Left ventricle myocardium inferior (tissue), 1 donor: ENCODE measurements at regions not wholly inside any gene's neighbourhood (a gene's known extent, or its start where the extent isn't known, plus 50 kb on each side); places are given as distances from the start of the nearest gene placed in this dataset.
"Not testable (repeated sequence)": the region's sequence is repeated elsewhere in the genome, so short reads cannot be mapped to it uniquely, and the experiment has no call there.

Experiments
- DNase-seq: peaks from one replicate; pipeline ENCODE4 v3.0.0-alpha.2; 2020
- H3K27ac ChIP-seq: fragments of 200-600 bp; replicated peaks from 2 replicates; pipeline ENCODE4 v1.8.0; 2021
- H3K27me3 ChIP-seq: fragments of 200-600 bp; 2 replicates; pipeline ENCODE4 v1.8.0; 2021; ENCODE audit warnings: low read depth
- H3K36me3 ChIP-seq: fragments of 200-600 bp; 2 replicates; pipeline ENCODE4 v1.8.0; 2021
- H3K4me1 ChIP-seq: fragments of 200-600 bp; 2 replicates; pipeline ENCODE4 v1.8.0; 2021
- H3K4me3 ChIP-seq: fragments of 200-600 bp; 2 replicates; pipeline ENCODE4 v1.8.0; 2021; ENCODE audit warnings: mild to moderate bottlenecking, moderate library complexity
- H3K9me3 ChIP-seq: fragments of 200-600 bp; replicated peaks from 2 replicates; pipeline ENCODE4 v1.8.0; 2021
- CTCF ChIP-seq: fragments of 200-600 bp; IDR thresholded peaks from 2 replicates; pipeline ENCODE4 v1.8.0; 2021; ENCODE audit warnings: antibody characterized with exemption, mild to moderate bottlenecking, borderline replicate concordance
- intact Hi-C: fragments of 100-400 bp; cut with micrococcal nuclease; formaldehyde crosslinking; loops from one replicate; pipeline ENCODE4 v1.11.0; 2022
- donor health status: DM: no; HTN: yes; CAD: no; lungs with severe emphysema.

GRCh38 chr10:44576702-44577191, 191.8 kb upstream of the CXCL12 start:
- Histone ChIP-seq H3K4me3 (no peak overlapping the region), H3K4me1 (no peaks in the 10 kb centered on the region), H3K27ac (peak overlapping the region; percentile 79), H3K36me3 (no peaks in the 10 kb centered on the region), H3K27me3 (peaks cover 5% of the 10 kb centered on the region), H3K9me3 (no peaks in the 10 kb centered on the region)
- intact Hi-C loops: no loop called here
- peak; percentile 46 for DNase-seq
- no peak for TF ChIP-seq CTCF

GRCh38 chr10:44577533-44577932, 192.6 kb upstream of the CXCL12 start:
- no peak for TF ChIP-seq CTCF
- DNase-seq: no peak
- no peaks in the 10 kb centered on the region for H3K36me3 ChIP-seq
- no peak overlapping the region for H3K4me3 ChIP-seq
- H3K4me1 ChIP-seq: no peaks in the 10 kb centered on the region
- peaks cover 5% of the 10 kb centered on the region for H3K27me3 ChIP-seq
- no peaks in the 10 kb centered on the region for H3K9me3 ChIP-seq
- H3K27ac ChIP-seq: peak overlapping the region; percentile 79
- intact Hi-C loops: no loop called here

GRCh38 chr10:44578271-44578670, 193.4 kb upstream of the CXCL12 start:
- no peaks in the 10 kb centered on the region for H3K9me3 ChIP-seq
- peaks cover 5% of the 10 kb centered on the region for H3K27me3 ChIP-seq
- no peaks in the 10 kb centered on the region for H3K36me3 ChIP-seq
- no peak for DNase-seq
- H3K27ac ChIP-seq: no peak overlapping the region
- no peaks in the 10 kb centered on the region for H3K4me1 ChIP-seq
- intact Hi-C loops: no loop called here
- H3K4me3 ChIP-seq: no peak overlapping the region
- TF ChIP-seq CTCF: no peak

GRCh38 chr10:44578963-44579362, 194.1 kb upstream of the CXCL12 start:
- H3K4me1 ChIP-seq, DNase-seq, H3K27me3 ChIP-seq, H3K27ac ChIP-seq, H3K9me3 ChIP-seq, H3K36me3 ChIP-seq, intact Hi-C loops, H3K4me3 ChIP-seq: not testable (repeated sequence)

- Histone ChIP-seq H3K4me3 (no peak overlapping the region), H3K9me3 (no peaks in the 10 kb centered on the region), H3K27ac (peak overlapping the region; percentile 30), H3K4me1 (no peaks in the 10 kb centered on the region), H3K36me3 (no peaks in the 10 kb centered on the region), H3K27me3 (no peaks in the 10 kb centered on the region)
- no peak for DNase-seq
- no peak for TF ChIP-seq CTCF
- intact Hi-C loops: no loop called here
Measured at GRCh38 chr10:44581996-44582395, 197.1 kb upstream of the CXCL12 start.

GRCh38 chr10:44587488-44588318, 202.8 kb upstream of the CXCL12 start:
- no peaks in the 10 kb centered on the region for H3K36me3 ChIP-seq
- H3K4me3 ChIP-seq: no peak overlapping the region
- H3K27ac ChIP-seq: no peak overlapping the region
- no peaks in the 10 kb centered on the region for H3K9me3 ChIP-seq
- DNase-seq: no peak
- intact Hi-C loops: no loop called here
- H3K4me1 ChIP-seq: no peaks in the 10 kb centered on the region
- H3K27me3 ChIP-seq: peaks cover 14% of the 10 kb centered on the region
- TF ChIP-seq CTCF: no peak
